ENCODE measurements at regions not wholly inside any gene's neighbourhood (a gene's known extent, or its start where the extent isn't known, plus 50 kb on each side); places are given as distances from the start of the nearest gene placed in this dataset.
A peak's percentile ranks its signal among the peaks of the same experiment; 100 is the strongest.

- peak; percentile 56 to 72 (median 71) for DNase-seq (ENCODE audit: extremely low read depth in 1 of 4, low spot score in 3 of 4)
- ATAC-seq = peak; percentile 90
- Histone ChIP-seq H2AFZ (ENCODE audit: low read depth, low read length) (no peak overlapping the region), H4K20me1 (replicated peaks; ENCODE audit: control insufficient read depth, insufficient read depth, low read length) (peaks cover 17% of the 10 kb centered on the region), H3K36me3 (ENCODE audit: control insufficient read depth, insufficient read depth, low read length) (no peaks in the 10 kb centered on the region), H3K9me1 (ENCODE audit: control insufficient read depth, insufficient read depth, low read length) (no peaks in the 10 kb centered on the region), H3K9ac (ENCODE audit: insufficient read depth in 1 of 2, low read depth in 2 of 2, low read length in 2 of 2) (no peak overlapping the region), H3K4me1 (replicated peaks in 1 of 2; ENCODE audit: control insufficient read depth in 2 of 2, insufficient read depth in 2 of 2, low read length in 2 of 2) (peaks cover 0 to 4% of the 10 kb centered on the region in 2 experiments; a peak in 1 of 5 replicates), H3K27me3 (ENCODE audit: control insufficient read depth in 2 of 2, insufficient read depth in 2 of 2, low read length in 2 of 2) (peaks cover 8 to 78% of the 10 kb centered on the region in 2 experiments; a peak in 4 of 5 replicates), H3K27ac (ENCODE audit: extremely low read depth, low read depth, low read length) (no peak overlapping the region), H3K4me2 (ENCODE audit: insufficient read depth, low read length) (no peak overlapping the region), H3K4me3 (no peak overlapping the region), H3K79me2 (ENCODE audit: control insufficient read depth, insufficient read depth, low read length) (no peaks in the 10 kb centered on the region), H3K9me3 (replicated peaks; ENCODE audit: control insufficient read depth, insufficient read depth, low read depth, low read length) (no peaks in the 10 kb centered on the region)
- in situ Hi-C loops (cut with MboI) (no loop called here), intact Hi-C loops (cut with micrococcal nuclease) (no loop called here)
- CTCF ChIA-PET (ENCODE audit: low intra/inter-chr PET ratio) = no interaction called here
- no peak for FAIRE-seq
- BruUV-seq (replicated peaks) = no TSS peak
- under 1% methylated on average over 14 of the region's 14 CpGs for WGBS (ENCODE audit: insufficient coverage, low coverage, missing lambda C conversion rate)
- POLR2A ChIA-PET = interaction anchor here (0.6 to 1.7 kb wide), 5 partner anchors 9 to 64 kb away, joined by 3 to 5 read pairs (median 4); no protein-coding TSS in a partner anchor
- no peak for TF ChIP-seq U2AF2 (optimal IDR thresholded peaks at IDR 0.05; ENCODE audit: low read depth, low read length)
- TF ChIP-seq E4F1 (CRISPR knock-in tag; IDR thresholded peaks at IDR 0.05; ENCODE audit: borderline replicate concordance) = no peak
- TF ChIP-seq SMC3 (conservative IDR thresholded peaks at IDR 0.05; ENCODE audit: insufficient read depth, low read depth, low read length) = 0 out of 2 replicates have a peak, but pooled peaks have one; percentile 22
- TF ChIP-seq HDAC8 (tag; IDR thresholded peaks at IDR 0.05) = no peak
- TF ChIP-seq ZBTB7A (IDR thresholded peaks at IDR 0.05; ENCODE audit: borderline replicate concordance, control insufficient read depth, low read depth, low read length) = 0 out of 2 replicates have a peak, but pooled peaks have one; percentile 20
- TF ChIP-seq EHMT2 (IDR thresholded peaks at IDR 0.05) = no peak
- TF ChIP-seq CREBBP (IDR thresholded peaks at IDR 0.05; ENCODE audit: low read depth, low read length) = no peak
- no peak for TF ChIP-seq ZNF398 (CRISPR knock-in tag; IDR thresholded peaks at IDR 0.05)
- no peak for TF ChIP-seq PCBP2 (IDR thresholded peaks at IDR 0.05; ENCODE audit: low read depth, low read length, poor library complexity, severe bottlenecking)
- TF ChIP-seq CTCF (IDR thresholded peaks at IDR 0.05 in 2 of 3, conservative IDR thresholded peaks at IDR 0.05 in 1 of 3; ENCODE audit: insufficient read depth in 2 of 3, low read depth in 1 of 3, low read length in 3 of 3) = peak; percentile 43 to 56 (median 53); a peak in 5 of 6 replicates
- no peak for TF ChIP-seq ZNF717 (CRISPR knock-in tag; IDR thresholded peaks at IDR 0.05)
- TF ChIP-seq VEZF1 (CRISPR knock-in tag; IDR thresholded peaks at IDR 0.05) = peak; percentile 61
Observed at GRCh38 chr3:13145131-13145825, 72.0 kb upstream of the IQSEC1 start.

Data from K562 (cell line).